HG02885 (cell line): ENCODE measurements at regions not wholly inside any gene's neighbourhood (a gene's known extent, or its start where the extent isn't known, plus 50 kb on each side); places are given as distances from the start of the nearest gene placed in this dataset.
"Not testable (repeated sequence)": the region's sequence is repeated elsewhere in the genome, so short reads cannot be mapped to it uniquely, and the experiment has no call there.

Source experiments
- ATAC-seq: cut with Tn5 transposase; IDR thresholded peaks from one replicate; pipeline ENCODE4 v1.9.1; 2021; ENCODE audit warnings: mild to moderate bottlenecking; ENCODE audit not compliant: unreplicated experiment, poor library complexity

DNA sequence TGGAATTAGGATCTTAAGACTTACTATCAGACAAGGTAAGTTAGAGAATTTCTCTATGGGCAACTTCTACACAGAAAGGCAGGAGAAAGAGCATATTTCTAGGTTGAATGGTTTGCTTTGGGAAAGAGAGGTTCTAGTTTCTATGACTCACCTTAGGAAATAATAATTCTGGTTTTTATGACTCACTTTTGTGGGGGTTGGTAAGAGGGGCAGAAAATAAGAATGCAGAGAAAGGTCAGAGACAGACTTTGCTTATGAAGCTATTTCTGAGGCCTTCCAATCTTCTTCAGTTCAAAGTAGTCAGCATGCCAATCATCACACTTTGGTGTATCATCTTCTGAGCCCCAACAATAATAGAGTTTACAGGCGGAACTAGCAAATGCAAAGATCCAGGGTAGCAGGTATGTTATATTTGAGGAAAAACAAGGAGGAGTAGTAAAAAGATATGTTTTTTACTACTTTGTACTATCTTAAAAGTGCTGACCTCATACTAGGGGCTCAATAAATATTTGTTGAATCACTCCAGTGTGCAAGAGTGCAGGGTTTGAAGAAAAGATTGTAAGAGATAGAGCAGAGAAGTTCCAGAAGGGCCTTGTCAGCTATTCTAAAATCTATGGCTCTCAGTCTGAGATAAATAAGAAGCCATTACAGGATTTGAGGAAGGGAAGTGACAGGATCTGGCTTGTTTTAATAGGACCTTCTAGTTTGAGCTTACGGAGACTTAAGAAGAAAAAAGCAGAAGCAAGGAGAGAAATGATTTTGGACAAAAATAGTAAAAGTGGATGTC lies 56.7 kb upstream of the LRFN5 start:
- ATAC-seq = no peak

- ATAC-seq = no peak
These were observed 57.4 kb upstream of the LRFN5 start for GRCh38 chr14:41549282-41549681.

GRCh38 chr14:41548666-41549065 lies 58.0 kb upstream of the LRFN5 start:
- no peak for ATAC-seq

- no peak for ATAC-seq
These were observed 65.3 kb upstream of the LRFN5 start for GRCh38 chr14:41541333-41541732.

DNA sequence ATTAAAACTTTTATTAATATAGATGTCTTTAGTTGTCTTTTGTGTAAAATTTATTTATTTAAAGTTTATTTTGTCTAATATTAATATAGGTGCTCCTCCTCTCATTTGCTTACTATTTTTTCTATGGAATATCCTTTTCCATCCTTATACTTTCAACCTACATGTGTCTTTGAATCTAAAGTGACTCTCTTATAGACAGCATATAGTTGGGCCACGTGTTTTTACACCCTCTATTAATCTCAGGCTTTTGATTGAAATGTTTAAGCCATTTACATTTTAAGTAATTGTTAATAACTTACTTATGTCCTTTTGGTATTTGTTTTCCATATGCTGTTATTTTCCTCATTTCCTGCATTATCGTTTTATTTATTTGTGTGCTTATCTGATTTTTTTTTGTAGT lies 74.4 kb upstream of the LRFN5 start:
- ATAC-seq = no peak

- no peak for ATAC-seq
These were observed 84.8 kb upstream of the LRFN5 start for GRCh38 chr14:41521891-41522290.

DNA sequence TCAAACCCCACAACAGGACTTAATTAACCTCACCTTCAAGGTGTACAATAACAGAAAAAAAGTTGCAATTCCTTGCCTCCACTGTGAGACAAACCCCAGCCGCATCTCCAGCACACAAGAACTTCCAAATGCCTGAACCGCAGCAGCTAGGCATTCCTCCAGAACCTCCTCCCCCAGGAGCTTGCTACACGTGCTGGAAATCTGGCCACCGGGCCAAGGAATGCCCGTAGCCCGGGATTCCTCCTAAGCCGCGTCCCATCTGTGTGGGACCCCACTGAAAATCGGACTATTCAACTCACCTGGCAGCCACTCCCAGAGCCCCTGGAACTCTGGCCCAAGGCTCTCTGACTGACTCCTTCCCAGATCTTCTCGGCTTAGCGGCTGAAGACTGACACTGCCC lies 88.6 kb upstream of the LRFN5 start:
- ATAC-seq = not testable (repeated sequence)

DNA sequence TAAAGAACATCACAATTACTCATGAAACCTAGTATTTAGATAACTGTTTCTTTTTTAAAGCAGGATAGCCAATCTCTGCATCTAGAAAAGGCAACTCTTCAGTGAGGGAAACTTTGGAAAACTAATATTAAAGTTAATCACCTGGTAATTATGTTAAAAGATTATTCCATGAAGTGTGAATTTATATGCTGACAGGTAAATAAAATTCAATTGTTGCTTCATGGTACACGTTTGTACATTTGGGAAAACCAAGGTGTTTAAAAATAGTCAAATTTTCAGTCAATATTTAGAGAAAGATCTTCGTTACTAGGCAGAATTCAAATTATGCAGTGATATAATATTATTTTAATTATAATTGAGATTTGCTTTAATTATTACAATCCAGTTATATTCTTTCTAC lies 100.1 kb upstream of the LRFN5 start:
- ATAC-seq = no peak

- ATAC-seq = no peak
These were observed 101.2 kb upstream of the LRFN5 start for GRCh38 chr14:41505491-41505890.

DNA sequence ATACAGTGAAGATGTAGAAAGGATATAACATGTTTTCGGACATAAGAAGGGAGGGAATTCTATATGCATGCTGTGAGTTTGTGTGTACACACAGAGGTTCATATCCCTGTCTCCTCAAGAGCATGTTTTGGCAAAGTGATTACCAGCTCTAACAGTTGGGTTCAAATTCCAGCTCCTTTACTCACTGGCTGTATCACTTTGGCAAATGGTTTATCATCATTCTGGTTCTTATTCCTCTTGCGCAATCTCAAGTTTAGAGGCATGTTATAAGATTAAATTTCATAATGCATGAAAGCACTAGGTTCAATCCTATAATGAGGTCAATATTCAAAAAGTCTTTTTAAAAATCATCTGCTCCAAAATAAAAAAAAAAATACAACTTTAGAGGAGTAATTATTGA lies 107.7 kb upstream of the LRFN5 start:
- ATAC-seq = no peak

DNA sequence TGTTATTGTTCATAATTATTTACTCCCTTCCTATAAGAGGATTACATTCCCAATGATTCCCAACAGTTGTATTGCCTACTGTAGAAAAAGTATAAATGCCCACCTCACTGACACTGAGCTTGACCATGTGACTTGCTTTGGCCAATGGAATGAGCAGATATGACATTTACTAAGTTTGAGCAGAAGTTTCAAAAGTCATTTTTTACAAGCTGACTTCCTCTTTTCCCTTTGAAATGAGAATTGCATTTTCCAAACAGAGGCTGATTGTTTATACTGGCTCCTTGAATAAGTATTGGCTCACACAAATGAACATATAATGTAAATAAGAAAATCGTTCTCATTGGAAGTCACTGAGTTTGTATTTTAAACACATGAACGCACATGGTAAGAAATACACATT lies 116.4 kb upstream of the LRFN5 start:
- ATAC-seq = no peak

GRCh38 chr14:41489315-41489972 lies 117.2 kb upstream of the LRFN5 start:
- no peak for ATAC-seq

DNA sequence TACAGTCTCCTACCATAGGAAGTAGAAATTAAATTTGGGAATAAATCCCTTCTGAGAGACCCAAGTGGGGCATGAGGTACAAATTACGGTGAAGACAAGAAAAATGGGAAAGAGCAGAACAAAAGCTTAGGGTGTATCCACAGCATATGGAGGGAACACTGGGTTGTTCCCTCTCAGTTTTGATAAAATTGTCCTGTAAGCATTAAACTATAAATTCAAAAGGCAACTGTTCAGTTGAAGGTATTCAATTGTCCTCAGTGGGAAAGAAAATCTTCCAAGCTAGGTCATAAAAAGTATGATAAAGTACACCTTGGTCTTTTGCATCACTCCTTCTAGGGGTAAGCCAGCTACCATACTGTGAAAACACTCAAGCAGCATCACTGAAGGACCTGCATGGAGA lies 118.3 kb upstream of the LRFN5 start:
- ATAC-seq = no peak

GRCh38 chr14:41482861-41483260 lies 123.8 kb upstream of the LRFN5 start:
- no peak for ATAC-seq

- ATAC-seq = no peak
These were observed 130.2 kb upstream of the LRFN5 start for GRCh38 chr14:41476526-41476925.

DNA sequence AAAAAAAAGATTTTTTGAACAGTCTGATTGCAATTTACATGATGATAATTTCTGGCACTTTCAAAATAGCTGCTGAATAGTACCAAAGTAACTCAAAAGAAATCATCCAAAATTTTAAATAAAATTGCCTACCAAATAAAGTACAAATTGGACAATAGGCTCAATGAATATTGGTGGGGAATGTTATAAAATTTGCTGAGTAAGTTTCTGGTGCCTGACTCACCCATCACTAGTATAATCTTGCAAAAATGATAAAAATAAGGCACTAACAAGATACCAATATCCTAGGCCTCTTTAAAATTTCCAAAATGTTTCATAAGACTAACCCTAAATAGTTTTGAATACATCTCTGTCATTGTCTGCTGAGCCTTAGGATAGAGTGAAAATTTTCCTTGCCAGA lies 145.3 kb upstream of the LRFN5 start:
- ATAC-seq = no peak

DNA sequence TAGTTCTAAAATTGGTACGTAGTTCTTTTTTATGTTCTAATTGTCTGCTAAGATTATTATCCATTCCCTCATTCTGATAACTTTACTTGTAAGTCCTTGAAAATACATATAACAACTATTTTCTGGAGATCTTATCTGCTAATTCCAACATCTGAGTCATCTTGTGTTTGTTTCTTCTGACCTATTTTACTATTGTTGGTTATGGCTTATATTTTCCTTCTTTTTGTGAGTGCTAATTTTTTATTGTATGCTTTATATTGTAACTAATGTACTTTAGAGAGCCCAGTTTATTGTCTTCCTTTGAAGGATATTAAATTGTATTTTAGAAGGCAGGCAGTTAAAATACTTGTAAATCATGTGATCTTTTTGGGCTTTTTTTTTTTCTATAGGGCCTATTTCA lies 149.3 kb upstream of the LRFN5 start:
- no peak for ATAC-seq

GRCh38 chr14:41449066-41449465 lies 157.6 kb upstream of the LRFN5 start:
- no peak for ATAC-seq

GRCh38 chr14:41446008-41446407 lies 160.7 kb upstream of the LRFN5 start:
- no peak for ATAC-seq

GRCh38 chr14:41423503-41423902 lies 183.2 kb upstream of the LRFN5 start:
- no peak for ATAC-seq

GRCh38 chr14:41421308-41421707 lies 185.4 kb upstream of the LRFN5 start:
- ATAC-seq = not testable (repeated sequence)

DNA sequence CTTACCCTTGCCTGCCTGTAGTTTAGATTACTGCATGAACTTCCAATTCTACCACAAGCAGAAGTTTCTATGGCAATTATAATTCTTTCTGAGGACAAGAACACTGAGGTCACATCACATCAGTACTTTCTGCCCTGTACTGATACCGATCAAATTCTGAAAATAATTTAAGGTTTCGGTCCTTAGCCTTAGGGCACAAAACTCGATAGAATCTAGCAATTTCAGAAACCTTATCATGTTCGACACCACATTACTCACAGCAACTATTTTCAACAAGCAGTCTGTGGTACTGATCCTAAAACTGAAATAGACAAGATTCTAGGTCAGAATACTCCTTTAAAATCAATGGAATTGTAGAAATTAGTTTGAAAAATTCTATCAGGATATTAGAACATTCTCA lies 187.0 kb upstream of the LRFN5 start:
- no peak for ATAC-seq
